Lower leg skin (tissue), 4 donors: ENCODE measurements at regions not wholly inside any gene's neighbourhood (a gene's known extent, or its start where the extent isn't known, plus 50 kb on each side); places are given as distances from the start of the nearest gene placed in this dataset.
"Not testable (repeated sequence)": the region's sequence is repeated elsewhere in the genome, so short reads cannot be mapped to it uniquely, and the experiment has no call there.

Experiments used
- DNase-seq, 2 donors: peaks; one replicate each; pipeline ENCODE4 v3.0.0-alpha.2; 2019; ENCODE audit warnings: low spot score in 2 of 2
- H3K4me3 ChIP-seq: fragments of 200-600 bp; sonication (generic); 2 replicates; pipeline ENCODE4 v1.5.1; 2017; ENCODE audit warnings: mild to moderate bottlenecking, low read depth; ENCODE audit not compliant: poor library complexity, severe bottlenecking
- POLR2A ChIP-seq, 2 donors: fragments of 450-650 bp; IDR thresholded peaks; one replicate each; pipeline ENCODE4 v1.6.1; 2016 to 2017; ENCODE audit warnings: antibody characterized with exemption in 2 of 2, mild to moderate bottlenecking in 1 of 2, moderate library complexity in 1 of 2
- WGBS, 2 donors: methylation state at CpG; one replicate each; pipeline ENCODE4 v1.1.5; 2018; 5-methylcytosine and 5-hydroxymethylcytosine counted together
- intact Hi-C: fragments of 100-400 bp; cut with DNase I; formaldehyde crosslinking; loops from one replicate; pipeline ENCODE4 v1.15.0; 2023; ENCODE audit warnings: low total_unique reads
- TF ChIP-seq, protein P1 (sequence below), 3 donors: fragments of 450-650 bp; IDR thresholded peaks; one replicate each; pipeline ENCODE4 v1.5.1; 2016; ENCODE audit warnings: antibody characterized with exemption in 3 of 3, mild to moderate bottlenecking in 3 of 3, moderate library complexity in 2 of 3

DNA sequence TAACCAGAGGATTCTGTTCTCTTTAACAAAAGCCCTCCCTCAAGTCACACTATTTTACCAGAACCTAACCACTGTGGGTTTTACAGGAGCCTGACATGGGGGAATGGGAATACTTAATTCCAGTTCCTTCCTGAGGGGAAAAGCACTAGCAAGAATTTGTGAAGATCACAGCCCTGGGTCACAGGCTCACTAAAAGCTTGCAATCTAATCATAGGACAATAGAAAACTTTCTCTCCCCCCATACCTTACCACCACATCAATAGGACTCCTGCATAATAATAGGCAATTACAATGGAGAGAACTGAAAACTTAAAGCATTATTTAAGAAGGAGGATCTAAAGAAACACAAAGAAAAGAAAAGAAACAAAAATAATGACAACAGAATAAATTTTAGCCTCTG, 225.8 kb upstream of the ZNF804A start:
- DNase-seq: no peak
- TF ChIP-seq POLR2A (IDR thresholded peaks at IDR 0.05): no peak
- TF ChIP-seq, protein P1, sequence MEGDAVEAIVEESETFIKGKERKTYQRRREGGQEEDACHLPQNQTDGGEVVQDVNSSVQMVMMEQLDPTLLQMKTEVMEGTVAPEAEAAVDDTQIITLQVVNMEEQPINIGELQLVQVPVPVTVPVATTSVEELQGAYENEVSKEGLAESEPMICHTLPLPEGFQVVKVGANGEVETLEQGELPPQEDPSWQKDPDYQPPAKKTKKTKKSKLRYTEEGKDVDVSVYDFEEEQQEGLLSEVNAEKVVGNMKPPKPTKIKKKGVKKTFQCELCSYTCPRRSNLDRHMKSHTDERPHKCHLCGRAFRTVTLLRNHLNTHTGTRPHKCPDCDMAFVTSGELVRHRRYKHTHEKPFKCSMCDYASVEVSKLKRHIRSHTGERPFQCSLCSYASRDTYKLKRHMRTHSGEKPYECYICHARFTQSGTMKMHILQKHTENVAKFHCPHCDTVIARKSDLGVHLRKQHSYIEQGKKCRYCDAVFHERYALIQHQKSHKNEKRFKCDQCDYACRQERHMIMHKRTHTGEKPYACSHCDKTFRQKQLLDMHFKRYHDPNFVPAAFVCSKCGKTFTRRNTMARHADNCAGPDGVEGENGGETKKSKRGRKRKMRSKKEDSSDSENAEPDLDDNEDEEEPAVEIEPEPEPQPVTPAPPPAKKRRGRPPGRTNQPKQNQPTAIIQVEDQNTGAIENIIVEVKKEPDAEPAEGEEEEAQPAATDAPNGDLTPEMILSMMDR (IDR thresholded peaks at IDR 0.05): no peak
- intact Hi-C loops: no loop called here
- H3K4me3 ChIP-seq: no peak overlapping the region

DNA sequence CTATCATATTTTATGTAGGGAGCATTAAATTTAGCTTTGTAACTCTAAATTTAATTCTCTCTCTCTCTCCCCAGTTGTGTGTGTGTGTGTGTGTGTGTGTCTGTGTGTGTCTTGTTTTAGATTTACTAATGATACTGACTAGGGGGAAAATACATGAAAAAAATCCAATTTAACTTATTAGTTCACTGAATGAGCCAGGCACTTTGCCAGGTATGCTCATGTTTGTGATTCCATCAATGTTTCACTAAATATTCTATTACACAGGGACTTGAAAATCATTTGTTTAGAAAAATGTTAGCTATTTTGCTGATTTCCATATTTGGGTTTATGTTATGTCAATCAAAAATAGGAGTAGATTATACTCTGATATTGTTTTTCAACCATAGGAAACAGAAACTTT, 203.7 kb upstream of the ZNF804A start:
- no peak overlapping the region for H3K4me3 ChIP-seq
- intact Hi-C loops: no loop called here
- TF ChIP-seq, protein P1 (IDR thresholded peaks at IDR 0.05): no peak
- no peak for TF ChIP-seq POLR2A (IDR thresholded peaks at IDR 0.05)
- DNase-seq: no peak

DNA sequence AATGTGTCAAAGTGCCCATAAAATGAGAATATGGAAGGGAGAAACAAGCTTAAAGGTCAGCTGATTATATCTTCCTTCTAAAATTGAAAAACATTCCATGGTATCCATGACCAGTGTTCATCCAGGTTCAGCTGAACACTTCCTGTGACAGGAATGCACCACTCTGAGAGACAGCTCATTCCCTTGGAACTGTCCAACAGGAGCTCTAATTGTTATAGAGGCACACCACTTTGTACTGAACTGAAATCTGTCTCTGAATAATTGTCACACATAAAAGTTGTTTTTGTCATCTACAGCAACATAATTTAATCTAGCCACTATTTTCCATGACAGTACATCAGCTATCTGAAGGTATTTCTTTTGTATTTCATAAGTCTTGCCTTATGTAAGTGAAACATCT, 195.9 kb upstream of the ZNF804A start:
- intact Hi-C loops: no loop called here
- H3K4me3 ChIP-seq: no peak overlapping the region
- no peak for DNase-seq
- TF ChIP-seq, protein P1 (IDR thresholded peaks at IDR 0.05): no peak
- no peak for TF ChIP-seq POLR2A (IDR thresholded peaks at IDR 0.05)

DNA sequence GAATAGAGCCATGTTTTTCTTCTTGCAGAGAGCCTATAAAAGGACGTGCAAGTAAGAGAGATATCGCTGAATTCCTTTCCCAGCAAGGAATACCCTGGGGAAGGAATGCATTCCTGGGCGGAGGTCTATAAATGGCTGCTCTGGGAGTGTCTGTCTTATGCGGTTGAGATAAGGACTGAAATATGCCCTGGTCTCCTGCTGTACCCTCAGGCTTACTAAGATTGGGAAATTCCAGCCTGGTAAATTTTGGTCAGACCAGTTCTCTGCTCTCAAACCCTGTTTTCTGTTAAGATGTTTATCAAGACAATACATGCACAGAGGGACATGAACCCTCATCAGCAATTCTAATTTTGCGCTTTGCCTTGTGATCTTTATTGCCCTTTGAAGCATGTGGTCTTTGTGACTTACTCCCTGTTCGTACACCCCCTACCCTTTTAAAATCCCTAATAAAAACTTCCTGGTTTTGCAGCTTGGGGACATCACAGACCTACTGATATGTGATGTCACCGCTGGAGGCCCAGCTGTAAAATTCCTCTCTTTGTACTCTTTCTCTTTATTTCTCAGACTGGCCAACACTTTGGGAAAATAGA, 191.2 kb upstream of the ZNF804A start:
- H3K4me3 ChIP-seq, intact Hi-C loops, DNase-seq: not testable (repeated sequence)
- 64 to 68% methylated on average over 7 of the region's 7 CpGs for WGBS, 2 donors

DNA sequence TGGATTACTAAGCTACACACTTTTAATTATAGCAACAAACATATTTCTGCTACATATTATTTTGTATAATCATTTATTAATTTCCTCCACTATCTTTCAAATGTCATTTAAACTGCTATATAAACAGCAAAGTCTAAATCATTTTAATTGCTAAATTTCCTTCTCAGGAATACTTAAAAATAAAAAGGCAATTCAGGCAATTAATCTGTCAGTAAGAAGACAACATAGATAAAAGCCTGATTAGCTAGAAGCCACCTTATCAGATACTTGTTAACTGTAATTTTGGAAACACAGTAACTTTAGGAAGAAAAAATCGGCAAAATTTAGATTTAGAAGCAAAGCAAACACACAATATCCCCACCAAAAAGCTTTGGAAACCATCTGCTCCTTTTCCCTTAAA, 188.2 kb upstream of the ZNF804A start:
- TF ChIP-seq, protein P1 (IDR thresholded peaks at IDR 0.05): no peak
- TF ChIP-seq POLR2A (IDR thresholded peaks at IDR 0.05): no peak
- intact Hi-C loops: no loop called here
- no peak for DNase-seq
- WGBS, 2 donors: 65 to 73% methylated on average over 1 of the region's 1 CpG
- no peak overlapping the region for H3K4me3 ChIP-seq

DNA sequence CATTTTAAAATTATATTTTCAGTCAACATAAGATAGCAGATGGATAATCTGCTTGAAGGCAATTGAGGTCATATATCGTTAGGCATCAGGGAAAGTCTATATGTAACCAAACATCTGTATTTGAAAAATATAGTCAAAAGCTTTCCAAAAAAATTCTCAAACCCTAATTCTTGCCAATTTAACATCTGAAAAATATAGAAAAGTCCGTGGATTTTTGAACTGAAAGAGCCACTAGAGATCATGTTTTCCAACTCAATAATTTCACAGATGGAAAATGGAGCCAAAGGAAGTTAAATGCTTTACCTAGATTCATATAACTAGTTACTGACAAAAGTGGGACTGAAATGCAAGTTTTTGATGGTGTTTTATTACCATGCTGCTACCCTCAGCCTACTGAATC, 185.1 kb upstream of the ZNF804A start:
- no peak for TF ChIP-seq POLR2A (IDR thresholded peaks at IDR 0.05)
- TF ChIP-seq, protein P1 (IDR thresholded peaks at IDR 0.05): no peak
- 68 to 72% methylated on average over 2 of the region's 2 CpGs for WGBS, 2 donors
- no peak overlapping the region for H3K4me3 ChIP-seq
- no peak for DNase-seq
- intact Hi-C loops: no loop called here
